GM19463 (cell line): ENCODE measurements at regions not wholly inside any gene's neighbourhood (a gene's known extent, or its start where the extent isn't known, plus 50 kb on each side); places are given as distances from the start of the nearest gene placed in this dataset.

ENCODE experiments used
- ATAC-seq: cut with Tn5 transposase; IDR thresholded peaks from one replicate; pipeline ENCODE4 v1.9.1; 2021; ENCODE audit warnings: mild to moderate bottlenecking, moderate library complexity; ENCODE audit not compliant: unreplicated experiment

GRCh38 chr20:6265204-6265904, 142.5 kb upstream of the FERMT1 start:
- ATAC-seq = no peak

GRCh38 chr20:6253396-6253795, 130.6 kb upstream of the FERMT1 start:
- ATAC-seq = no peak

GRCh38 chr20:6245436-6245835, 122.6 kb upstream of the FERMT1 start:
- ATAC-seq = no peak

- ATAC-seq = no peak
Observed at GRCh38 chr20:6241591-6241990, 118.8 kb upstream of the FERMT1 start.

GRCh38 chr20:6240059-6240458, 117.2 kb upstream of the FERMT1 start:
- no peak for ATAC-seq

GRCh38 chr20:6238421-6238820, 115.6 kb upstream of the FERMT1 start:
- ATAC-seq = no peak

GRCh38 chr20:6235510-6235909, 112.7 kb upstream of the FERMT1 start:
- ATAC-seq = no peak

GRCh38 chr20:6232436-6232835, 109.6 kb upstream of the FERMT1 start:
- ATAC-seq = no peak

- no peak for ATAC-seq
Observed at GRCh38 chr20:6231556-6231955, 108.7 kb upstream of the FERMT1 start.

- no peak for ATAC-seq
Observed at GRCh38 chr20:6228302-6228843, 105.5 kb upstream of the FERMT1 start.

- ATAC-seq = no peak
Observed at GRCh38 chr20:6213311-6213710, 90.5 kb upstream of the FERMT1 start.

- no peak for ATAC-seq
Observed at GRCh38 chr20:6212903-6213302, 90.1 kb upstream of the FERMT1 start.

- no peak for ATAC-seq
Observed at GRCh38 chr20:6209093-6209492, 86.3 kb upstream of the FERMT1 start.

GRCh38 chr20:6200092-6200491, 77.3 kb upstream of the FERMT1 start:
- ATAC-seq = no peak

GRCh38 chr20:6185268-6185667, 62.4 kb upstream of the FERMT1 start:
- no peak for ATAC-seq

GRCh38 chr20:6184086-6184485, 61.3 kb upstream of the FERMT1 start:
- ATAC-seq = no peak

- ATAC-seq = no peak
Observed at GRCh38 chr20:6180531-6180930, 57.7 kb upstream of the FERMT1 start.

- no peak for ATAC-seq
Observed at GRCh38 chr20:6178537-6178936, 55.7 kb upstream of the FERMT1 start.

- ATAC-seq = no peak
Observed at GRCh38 chr20:6173481-6173880, 50.7 kb upstream of the FERMT1 start.
